Ovary (tissue), 3 donors: ENCODE measurements at regions not wholly inside any gene's neighbourhood (a gene's known extent, or its start where the extent isn't known, plus 50 kb on each side); places are given as distances from the start of the nearest gene placed in this dataset.
"Not testable (repeated sequence)": the region's sequence is repeated elsewhere in the genome, so short reads cannot be mapped to it uniquely, and the experiment has no call there.

Source experiments
- CTCF ChIP-seq, 3 donors: fragments of 450-650 bp in 2 of 3; fragments of 200-600 bp in 1 of 3; IDR thresholded peaks; one replicate each; pipeline versions ENCODE4 v1.5.1 to v1.8.0; 2016 to 2022; ENCODE audit warnings: antibody characterized with exemption in 3 of 3, mild to moderate bottlenecking in 1 of 3
- POLR2A ChIP-seq: fragments of 450-650 bp; IDR thresholded peaks from one replicate; pipeline ENCODE4 v1.6.1; 2017; ENCODE audit warnings: antibody characterized with exemption, mild to moderate bottlenecking, moderate library complexity
- donor health status: DM: no; HTN: no; CAD: no.

GRCh38 chr3:64361036-64361435, 135.8 kb upstream of the PRICKLE2 start:
- not testable (repeated sequence) for TF ChIP-seq CTCF (IDR thresholded peaks at IDR 0.05); POLR2A
